ENCODE measurements at regions not wholly inside any gene's neighbourhood (a gene's known extent, or its start where the extent isn't known, plus 50 kb on each side); places are given as distances from the start of the nearest gene placed in this dataset.

DNA sequence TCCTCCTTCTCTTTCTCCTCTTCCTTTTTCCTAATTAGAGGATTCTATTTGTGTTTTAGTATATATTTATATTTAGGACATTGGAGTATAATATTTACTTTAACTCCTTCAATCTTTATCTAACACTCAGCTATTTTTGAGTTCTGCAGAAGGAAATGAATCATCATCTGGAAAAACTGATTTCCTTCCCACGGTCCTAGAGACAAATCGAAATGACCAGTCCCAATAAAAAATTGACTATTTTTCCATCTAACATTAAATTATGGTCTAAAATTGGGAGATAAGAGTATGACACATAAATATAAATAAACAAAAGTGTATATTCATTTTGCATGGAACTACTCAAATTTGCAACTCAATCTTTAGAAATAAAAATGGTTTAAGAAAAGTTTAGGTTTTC, 167.4 kb downstream of the TMTC3 start:
- DNase-seq (ENCODE audit: insufficient read length, low spot score) (no peak), FAIRE-seq (no peak)

DNA sequence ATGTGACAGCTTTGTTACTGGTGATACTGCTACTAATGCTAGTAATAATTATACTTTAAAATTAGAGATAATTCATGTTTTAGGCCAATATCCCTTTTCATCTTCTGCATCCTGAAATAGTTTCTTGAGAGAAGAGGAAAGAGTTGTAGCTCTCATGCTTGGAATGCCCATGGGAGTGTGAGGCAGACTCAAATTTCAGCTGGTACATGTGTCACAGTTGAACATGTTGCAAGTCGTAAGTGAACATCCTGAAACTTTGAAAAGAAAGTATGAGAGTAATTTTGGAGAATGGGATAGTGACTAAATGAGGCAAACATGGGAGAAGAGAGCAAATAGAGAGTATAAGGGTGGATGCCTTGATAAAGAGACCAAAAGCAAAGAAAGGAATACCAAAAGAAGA, 168.0 kb downstream of the TMTC3 start:
- no peak for FAIRE-seq
- DNase-seq (ENCODE audit: insufficient read length, low spot score) = no peak

DNA sequence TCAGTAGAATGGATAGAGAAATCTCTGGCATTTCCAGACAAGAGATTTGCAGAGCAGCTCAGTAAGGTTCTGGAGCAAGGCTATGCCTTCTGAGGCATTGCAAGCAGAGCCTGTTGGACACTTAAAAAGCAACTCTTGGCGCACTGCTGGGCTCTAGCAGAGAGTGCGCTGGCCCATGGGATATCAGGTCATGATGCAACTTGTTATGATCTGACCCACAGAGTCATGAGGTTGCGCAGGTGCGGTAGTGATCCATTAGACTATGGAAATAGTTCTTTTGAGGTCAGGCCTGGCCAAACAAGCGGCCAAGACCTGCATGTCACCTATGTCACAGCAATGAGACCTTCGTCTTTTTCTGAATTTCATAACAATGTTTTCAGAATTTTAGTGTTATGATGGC, 168.6 kb downstream of the TMTC3 start:
- FAIRE-seq (no peak), DNase-seq (ENCODE audit: insufficient read length, low spot score) (no peak)

DNA sequence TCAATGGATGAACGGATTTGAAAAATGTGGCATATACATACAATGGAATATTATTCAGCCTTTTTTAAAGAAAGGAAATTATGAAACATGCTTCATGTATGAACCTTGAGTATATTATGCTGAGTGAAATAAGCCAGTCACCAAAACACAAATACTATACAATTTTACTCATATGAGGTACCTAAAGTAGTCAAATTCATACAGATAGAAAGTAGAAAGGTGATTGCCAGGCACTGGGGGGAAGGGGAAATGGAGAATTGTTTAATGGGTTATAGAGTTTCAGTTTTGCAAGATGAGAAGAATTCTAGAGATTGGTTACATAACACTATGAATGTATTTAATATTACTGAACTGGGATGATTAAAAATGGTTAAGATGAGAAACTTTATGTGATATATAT, 171.4 kb downstream of the TMTC3 start:
- DNase-seq (ENCODE audit: insufficient read length, low spot score) (no peak), FAIRE-seq (no peak)

DNA sequence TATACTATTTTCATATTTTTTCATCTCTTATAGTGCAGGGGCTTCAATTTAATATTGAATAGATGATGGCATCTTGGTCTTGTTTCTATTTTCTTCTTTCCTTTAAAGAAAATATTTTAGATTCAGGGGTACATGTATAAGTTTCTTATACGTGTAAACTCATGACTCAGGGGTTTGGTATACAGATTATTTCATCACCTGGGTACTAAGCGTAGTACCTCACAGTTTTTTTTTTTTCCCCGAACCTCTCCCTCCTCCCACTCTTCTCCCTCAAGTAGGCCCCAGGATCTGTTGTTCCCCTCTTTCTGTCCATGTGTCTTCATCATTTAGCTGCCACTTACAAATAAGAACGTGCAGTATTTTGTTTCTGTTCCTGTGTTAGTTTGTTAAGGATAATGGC, 172.6 kb downstream of the TMTC3 start:
- FAIRE-seq (no peak), DNase-seq (ENCODE audit: insufficient read length, low spot score) (no peak)

DNA sequence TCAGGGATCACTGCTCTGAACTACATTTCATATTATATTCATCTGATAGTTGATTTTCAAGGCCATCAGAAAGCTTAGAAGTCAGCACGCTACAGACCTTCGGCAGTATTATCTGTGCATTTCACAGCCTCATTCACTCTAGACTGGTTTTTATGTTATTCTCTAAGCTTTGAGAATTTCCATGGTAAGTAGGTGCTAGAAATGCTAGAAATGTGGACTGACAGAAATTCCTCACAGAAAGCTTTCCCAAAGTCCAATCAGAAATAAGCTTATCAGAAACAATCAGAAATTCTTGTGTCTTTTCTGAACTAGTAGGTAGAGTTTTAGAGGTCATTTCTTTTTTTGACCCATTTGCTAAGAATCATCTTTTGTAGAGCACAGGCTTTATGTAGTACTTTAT, 176.6 kb downstream of the TMTC3 start:
- no peak for FAIRE-seq
- no peak for DNase-seq (ENCODE audit: insufficient read length, low spot score)

DNA sequence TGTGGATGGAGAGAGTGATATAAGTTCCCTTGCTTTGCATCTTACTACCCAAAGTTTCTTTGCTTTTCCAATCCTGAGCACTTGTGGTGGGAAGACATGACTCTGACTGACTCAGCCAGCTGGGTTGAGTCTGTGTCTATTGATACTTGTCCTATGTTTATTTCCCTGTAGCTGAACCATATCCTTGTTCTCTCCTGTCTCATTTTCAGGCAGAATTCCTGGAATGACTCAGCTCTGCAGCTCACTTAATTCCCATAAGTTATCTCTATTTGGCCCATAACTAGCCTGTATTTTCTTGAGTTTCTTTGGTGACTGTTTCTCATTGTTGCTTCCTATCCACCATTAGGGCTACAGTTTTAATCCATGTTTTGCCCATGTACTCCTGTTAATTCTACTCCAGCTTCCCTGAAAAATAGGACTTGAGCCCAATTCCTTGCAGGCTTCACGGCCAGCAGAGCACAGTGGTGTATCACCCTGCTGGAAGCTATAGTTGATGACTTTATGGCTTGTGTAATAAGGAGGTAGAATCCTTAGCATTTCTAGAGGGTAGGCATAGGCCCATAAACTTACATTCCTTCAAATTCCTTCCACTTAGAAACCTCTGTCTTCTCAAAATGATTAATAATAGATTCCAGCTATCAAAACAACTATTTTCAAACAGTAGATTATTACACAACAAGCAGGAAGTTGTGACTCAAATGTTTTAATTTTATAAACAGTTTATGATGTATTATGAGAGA, 183.1 kb downstream of the TMTC3 start:
- DNase-seq (ENCODE audit: insufficient read length, low spot score) = no peak

DNA sequence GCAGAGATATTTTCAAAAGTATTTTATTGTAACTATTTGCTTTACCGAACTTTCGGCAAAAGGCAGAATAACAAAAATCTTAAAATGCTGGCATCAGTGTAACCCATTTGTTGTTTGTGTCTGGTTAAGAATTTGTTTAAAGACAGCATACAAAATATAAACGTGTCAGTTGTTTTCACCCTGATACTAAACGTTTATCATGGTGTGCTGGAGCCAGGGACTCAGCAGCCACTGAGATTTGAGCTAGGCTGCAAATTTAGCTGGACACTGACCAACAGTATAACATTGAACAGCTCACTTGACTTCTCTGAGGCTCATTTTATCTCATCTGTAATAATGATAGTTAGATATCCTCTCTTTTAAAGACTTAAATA, 183.7 kb downstream of the TMTC3 start:
- DNase-seq (ENCODE audit: insufficient read length, low spot score) = no peak
- FAIRE-seq = no peak

More for the DNA sequence above, 183.1 kb downstream of the TMTC3 start:
- no peak for FAIRE-seq

DNA sequence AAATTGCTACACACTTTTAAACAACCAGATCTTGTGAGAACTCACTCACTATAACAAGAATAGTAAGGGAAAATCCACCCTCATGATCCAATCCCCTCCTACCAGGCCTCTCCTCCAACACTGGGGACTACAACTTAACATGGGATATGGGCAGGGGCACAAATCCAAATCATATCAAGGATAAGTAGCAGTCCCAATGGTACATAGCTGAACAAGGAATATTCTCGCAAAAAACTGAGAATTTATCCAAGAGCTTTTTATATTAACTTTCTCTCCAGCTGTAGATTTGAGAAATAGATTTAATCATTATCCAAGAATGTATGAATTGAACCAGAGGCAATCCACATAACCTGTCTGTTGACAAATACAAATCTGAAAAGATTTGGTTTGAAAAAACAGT, 185.2 kb downstream of the TMTC3 start:
- DNase-seq (ENCODE audit: insufficient read length, low spot score) (no peak), FAIRE-seq (no peak)

DNA sequence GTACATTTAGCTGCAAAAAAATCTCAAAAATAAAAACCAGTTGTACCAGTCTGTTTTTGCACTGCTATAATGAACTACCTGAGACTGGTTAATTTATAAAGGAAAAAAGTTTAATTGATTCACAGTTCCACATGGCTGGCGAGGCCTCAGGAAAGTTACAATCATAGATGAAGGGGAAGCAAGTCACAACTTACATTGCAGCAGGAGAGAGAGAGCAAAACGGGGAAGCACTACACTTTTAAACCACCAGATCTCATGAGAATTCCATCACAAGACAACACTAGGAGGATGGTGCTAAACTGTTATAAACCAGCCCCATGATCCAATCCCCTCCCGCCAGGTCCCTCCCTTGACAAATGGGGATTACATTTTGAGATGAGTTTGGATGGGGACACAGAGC, 186.0 kb downstream of the TMTC3 start:
- FAIRE-seq (no peak), DNase-seq (ENCODE audit: insufficient read length, low spot score) (no peak)

DNA sequence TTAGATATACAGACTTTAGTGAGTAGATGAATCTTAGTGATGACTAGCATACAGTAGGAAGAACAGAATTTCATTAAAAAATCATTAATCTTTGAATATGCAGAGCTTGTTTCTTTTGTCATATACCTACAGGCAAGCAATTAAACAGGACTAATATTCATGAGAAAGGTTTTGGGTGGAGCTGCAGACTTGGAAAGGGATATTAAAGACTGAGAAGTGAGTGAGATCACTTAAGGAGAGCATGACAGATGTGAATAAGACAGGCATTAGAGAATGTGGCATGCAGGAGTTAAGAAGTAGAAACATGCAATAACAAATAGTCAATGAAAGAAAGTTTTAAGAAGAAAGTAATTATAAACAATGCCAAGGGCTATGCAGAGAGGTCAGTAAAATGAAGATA, 187.7 kb downstream of the TMTC3 start:
- DNase-seq (ENCODE audit: insufficient read length, low spot score) (no peak), FAIRE-seq (no peak)

DNA sequence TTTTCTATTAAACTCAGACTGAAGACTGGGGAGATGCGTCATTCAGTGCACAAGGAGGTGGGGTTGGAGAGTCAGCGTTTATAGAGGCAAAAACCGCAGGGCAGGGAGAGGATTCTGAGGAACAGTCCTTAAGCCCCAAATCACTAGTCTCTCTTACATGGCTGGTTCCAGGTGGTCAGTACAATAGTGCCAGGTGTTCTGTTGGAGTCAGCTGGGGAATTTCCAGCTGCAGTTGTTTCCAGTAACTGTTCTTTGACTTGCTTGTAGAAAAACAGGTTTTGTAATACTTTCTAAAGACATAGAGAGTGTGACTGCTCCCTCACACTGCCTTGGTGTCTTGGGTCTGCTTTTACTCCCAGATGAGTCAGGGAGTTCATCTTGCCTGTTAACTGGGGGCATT, 192.2 kb downstream of the TMTC3 start:
- FAIRE-seq = no peak

DNA sequence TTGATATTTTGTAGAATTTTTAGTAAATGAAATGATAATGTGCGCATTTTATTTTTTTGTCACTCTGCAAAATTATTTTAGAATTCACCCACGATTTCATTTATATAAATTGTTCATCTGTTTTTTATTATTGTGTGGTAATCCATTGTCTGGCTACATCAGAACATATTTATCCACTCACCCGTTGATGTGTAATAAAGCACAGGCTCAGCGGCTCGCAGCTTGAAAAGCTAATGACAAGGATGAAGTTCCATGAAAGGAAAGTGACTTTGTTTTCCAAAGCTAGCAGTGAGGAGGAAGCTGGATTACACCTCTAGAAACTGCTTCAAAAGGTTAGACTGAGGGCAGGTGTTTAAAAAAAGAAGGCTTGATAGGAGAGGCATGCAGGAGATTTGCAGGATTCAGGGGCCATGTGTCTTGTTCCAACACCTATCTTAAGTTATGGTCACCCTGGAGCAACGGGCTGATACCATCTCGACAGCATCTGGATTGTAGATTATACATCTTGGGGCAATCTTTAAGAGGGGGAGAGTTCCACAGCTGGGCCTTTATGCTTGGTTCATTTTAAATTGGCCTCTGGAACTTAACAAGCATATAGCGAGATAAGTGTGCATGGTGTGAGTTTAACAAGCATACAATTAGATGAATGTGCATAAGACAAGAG, 194.1 kb downstream of the TMTC3 start:
- DNase-seq (ENCODE audit: insufficient read length, low spot score) (no peak), FAIRE-seq (no peak)

More for the DNA sequence above, 192.2 kb downstream of the TMTC3 start:
- no peak for DNase-seq (ENCODE audit: insufficient read length, low spot score)

DNA sequence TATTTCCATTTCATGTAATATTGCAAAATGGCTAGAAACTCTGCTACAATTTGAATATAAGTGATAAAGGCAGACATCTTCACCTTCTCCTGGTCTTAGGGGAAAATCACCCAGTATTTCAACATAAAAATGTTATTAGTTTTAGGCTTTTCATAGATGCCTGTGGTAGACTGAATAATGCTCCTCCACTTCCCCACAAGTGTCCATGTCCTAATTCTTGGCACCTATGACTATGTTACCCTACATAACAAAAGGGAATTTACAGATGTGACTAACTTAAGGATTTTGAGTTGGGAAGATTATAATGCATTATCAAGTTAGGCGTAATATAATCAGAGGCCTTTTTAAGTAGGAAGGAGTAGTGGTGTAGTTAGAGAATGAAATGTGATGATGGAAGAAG, 196.4 kb downstream of the TMTC3 start:
- no peak for FAIRE-seq
- DNase-seq (ENCODE audit: insufficient read length, low spot score) = no peak

DNA sequence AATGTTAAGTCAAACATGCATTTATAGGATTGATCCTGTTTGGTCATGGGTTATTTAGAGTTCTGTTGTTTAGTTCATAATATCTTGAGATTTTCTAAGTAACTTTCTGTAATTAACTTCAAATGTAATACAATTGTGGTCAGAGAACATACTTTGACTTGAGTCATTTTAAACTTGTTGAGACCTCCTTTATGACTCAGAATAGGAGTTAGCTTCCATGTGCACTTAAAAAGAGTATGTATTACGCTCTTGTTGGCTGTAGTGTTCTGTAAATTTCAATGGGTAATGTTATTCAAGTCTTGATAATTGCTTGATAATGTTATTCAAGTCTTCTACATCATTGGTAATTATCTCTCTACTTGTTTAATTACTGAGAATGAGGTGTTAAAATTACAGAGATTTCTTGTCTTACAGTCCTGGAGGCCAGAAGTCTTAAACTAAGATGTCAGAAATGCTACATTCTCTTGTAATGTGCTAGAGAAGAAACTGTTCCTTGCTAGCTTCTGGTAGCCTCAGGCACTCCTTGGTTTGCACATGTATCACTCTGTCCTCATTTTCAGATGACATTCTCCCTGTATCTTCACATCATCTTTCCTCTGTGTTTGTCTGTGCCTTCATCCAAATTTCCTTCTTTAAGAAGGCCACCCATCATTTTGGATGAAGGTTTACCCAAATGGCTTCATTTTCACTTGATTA, 197.3 kb downstream of the TMTC3 start:
- FAIRE-seq = no peak
- no peak for DNase-seq (ENCODE audit: insufficient read length, low spot score)

DNA sequence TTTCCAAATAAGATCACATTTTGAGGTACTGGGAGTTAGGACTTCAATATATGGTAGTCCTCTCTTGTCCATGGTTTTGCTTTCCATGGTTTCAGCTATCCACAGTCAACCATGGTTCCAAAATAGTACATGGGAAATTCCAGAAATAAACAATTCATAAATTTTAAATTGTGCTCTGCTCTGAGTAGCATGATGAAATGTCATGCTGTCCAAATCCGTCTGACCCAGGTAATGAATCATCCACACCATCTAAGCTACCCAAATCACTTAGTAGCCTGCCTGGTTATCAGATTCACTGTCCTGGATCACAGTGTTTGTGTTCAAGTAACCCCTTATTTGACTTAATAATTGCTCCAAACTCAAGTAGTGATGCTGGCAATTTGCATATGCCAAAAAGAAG, 197.9 kb downstream of the TMTC3 start:
- no peak for DNase-seq (ENCODE audit: insufficient read length, low spot score)
- peak; percentile 37 for FAIRE-seq

DNA sequence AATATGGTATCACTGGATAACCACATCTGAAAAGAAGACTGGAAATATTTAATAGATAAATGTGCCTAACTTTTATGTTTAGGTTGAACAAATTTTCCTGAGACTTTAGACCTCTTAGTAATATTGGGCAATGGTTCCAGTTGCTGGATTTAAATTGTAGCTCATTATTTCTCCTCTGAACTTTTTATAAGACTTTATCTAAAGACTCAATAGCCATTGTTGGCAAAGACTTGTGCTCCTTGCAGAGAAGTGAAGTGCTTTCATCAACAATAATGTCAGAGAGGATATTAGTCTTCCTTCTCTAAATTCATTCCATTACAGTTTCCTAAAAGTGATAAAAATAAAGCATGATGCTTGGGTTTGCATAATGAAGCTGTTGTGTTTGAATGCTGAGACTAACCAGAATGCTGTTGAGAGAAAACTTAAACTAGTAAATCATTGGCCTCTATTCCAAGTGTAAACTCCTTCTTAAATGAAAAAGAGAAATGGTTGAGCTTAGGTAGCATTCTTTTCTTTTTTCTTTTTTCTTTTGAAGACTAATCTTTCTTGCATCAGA, 200.2 kb downstream of the TMTC3 start:
- DNase-seq (ENCODE audit: insufficient read length, low spot score) = no peak
- no peak for FAIRE-seq

DNA sequence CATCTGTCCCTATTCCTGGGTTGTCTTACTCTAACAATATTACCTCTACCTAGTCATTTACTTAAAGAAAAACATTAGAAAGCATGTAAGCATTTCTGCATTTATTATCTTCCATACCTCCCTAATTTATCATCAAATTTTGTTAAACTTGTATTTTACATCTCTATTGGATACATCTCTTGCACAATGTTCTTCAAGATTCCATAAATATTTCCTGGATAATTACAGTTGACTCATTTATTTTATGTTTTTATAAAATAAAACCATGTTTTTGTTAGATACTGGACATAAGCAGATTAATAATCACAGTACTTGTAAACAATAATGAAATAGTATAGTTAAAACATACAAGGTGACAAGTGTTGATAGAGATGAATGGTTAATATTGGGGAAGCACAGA, 209.0 kb downstream of the TMTC3 start:
- no peak for DNase-seq (ENCODE audit: insufficient read length, low spot score)
- FAIRE-seq = no peak

DNA sequence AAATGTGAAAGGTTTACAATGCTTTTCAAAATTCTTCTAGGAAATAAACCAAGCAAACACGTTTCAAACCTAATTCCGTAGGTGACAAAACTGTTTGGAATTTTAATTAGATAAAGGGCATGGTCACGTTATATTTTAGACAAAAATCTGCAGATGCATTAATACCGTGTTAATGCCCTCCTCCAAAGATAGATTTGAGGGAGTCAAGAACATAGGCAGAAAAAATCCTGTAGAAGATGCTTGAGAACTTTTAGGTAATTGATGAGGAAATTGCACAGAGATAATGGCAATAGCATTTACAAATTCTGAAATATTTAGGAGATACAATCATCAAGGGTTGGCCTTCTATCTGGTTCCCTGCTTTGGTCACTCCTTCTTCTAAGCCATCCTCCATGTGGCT, 212.6 kb downstream of the TMTC3 start:
- no peak for DNase-seq (ENCODE audit: insufficient read length, low spot score)
- no peak for FAIRE-seq

DNA sequence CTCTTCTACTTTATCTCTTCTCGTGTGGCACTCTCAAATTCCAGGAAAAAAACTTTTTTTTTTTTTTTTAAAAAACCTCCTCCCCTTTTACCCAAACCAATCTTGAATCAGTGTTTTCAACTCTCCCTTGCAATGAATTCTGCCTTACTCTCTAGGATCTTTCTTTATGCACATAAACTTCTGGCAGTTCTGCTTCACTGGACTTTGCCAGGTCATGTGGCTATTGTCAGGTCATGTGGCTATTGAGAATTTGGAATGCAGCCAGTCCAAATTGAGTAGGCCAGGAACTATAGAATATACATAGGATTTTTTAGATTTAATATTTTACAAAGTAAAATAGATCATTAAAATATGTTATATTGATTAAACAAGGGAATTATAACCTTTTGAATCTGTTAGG, 218.2 kb downstream of the TMTC3 start:
- no peak for FAIRE-seq
- DNase-seq (ENCODE audit: insufficient read length, low spot score) = no peak

DNA sequence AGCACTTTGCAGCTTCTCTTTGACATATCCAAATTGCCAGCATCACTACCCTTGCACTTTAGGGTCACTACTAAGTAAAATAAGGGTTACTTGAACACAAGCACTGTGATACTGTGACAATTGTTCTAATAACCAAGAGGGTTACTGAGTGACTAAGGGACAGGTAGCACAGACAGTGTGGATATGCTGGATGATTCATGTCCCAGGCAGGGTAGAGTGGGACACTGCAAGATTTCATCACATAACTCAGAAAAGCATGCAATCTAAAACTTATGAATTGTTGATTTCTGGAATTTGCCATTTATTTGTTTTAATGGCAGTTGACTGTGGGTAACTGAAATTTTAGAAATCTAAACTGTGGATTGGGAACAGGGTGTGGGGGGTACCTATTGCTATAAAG, 218.8 kb downstream of the KITLG start:
- FAIRE-seq (no peak), DNase-seq (ENCODE audit: insufficient read length, low spot score) (no peak)

DNA sequence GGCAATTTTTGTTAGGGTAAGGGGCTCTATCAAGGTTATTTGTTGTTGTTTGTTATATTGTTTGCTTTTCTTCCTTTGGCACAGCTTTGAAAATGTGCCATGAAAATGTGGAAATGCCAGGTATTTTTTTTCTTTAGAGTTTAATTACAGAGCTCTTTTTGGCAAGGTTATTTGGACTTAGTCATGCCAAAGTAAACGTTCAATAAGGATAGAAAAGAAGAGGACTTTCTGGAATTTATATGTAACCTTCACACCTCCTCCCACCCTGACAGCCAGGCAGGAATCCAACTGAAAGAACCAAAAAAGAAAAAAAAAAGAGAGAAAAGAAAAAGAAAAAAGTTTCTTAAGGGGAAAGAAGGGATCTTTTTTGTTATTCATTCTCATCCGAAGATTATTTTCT, 217.8 kb downstream of the KITLG start:
- DNase-seq (ENCODE audit: insufficient read length, low spot score) = no peak
- FAIRE-seq = no peak

Data from GM19239 (cell line).